ENCODE measurements at regions not wholly inside any gene's neighbourhood (a gene's known extent, or its start where the extent isn't known, plus 50 kb on each side); places are given as distances from the start of the nearest gene placed in this dataset.

- TF ChIP-seq BCL3 (IDR thresholded peaks at IDR 0.05), result no peak
These were observed 270.6 kb upstream of the GALNTL6 start (continued) for GRCh38 chr4:171542640-171543039.

- ChIA-PET CTCF (no interaction called here), POLR2A (no interaction called here)
- FAIRE-seq, result no peak
- TF ChIP-seq CBX2 (IDR thresholded peaks at IDR 0.05; ENCODE audit: borderline replicate concordance, low read depth) (no peak), ZSCAN20 (CRISPR knock-in tag; IDR thresholded peaks at IDR 0.05) (no peak)
- Histone ChIP-seq H3K4me3 (no peak overlapping the region), H3K27ac (no peak overlapping the region), H3K4me2 (no peak overlapping the region), H3K4me1 (no peaks in the 10 kb centered on the region), H3K9me3 (no peaks in the 10 kb centered on the region)
- DNase-seq (ENCODE audit: low read depth in 1 of 2, low spot score in 1 of 2), result no peak
- WGBS (ENCODE audit: missing lambda C conversion rate), result 93% methylated on average over 1 of the region's 1 CpG
- ATAC-seq, result no peak
These were observed 274.6 kb upstream of the GALNTL6 start for GRCh38 chr4:171538601-171539100.

- FAIRE-seq (no peak), ATAC-seq (no peak), DNase-seq (ENCODE audit: low read depth in 1 of 2, low spot score in 1 of 2) (no peak)
- no peak overlapping the region for H3K27ac ChIP-seq
- no peak overlapping the region for H3K4me2 ChIP-seq
- ChIA-PET CTCF (no interaction called here), POLR2A (no interaction called here)
- no peaks in the 10 kb centered on the region for H3K9me3 ChIP-seq
- TF ChIP-seq PBX3 (IDR thresholded peaks at IDR 0.05) (no peak), CTCF (IDR thresholded peaks at IDR 0.05) (no peak), HES2 (IDR thresholded peaks at IDR 0.05) (no peak), TFCP2L1 (CRISPR knock-in tag; IDR thresholded peaks at IDR 0.05) (no peak), NFE2L2 (conservative IDR thresholded peaks at IDR 0.05; ENCODE audit: low read length) (no peak), FOXS1 (CRISPR knock-in tag; IDR thresholded peaks at IDR 0.05) (no peak), FOSL2 (IDR thresholded peaks at IDR 0.05) (no peak), FOSL2 (CRISPR knock-in tag; IDR thresholded peaks at IDR 0.05) (no peak), KDM1A (IDR thresholded peaks at IDR 0.05; ENCODE audit: low read depth) (no peak), EHMT2 (IDR thresholded peaks at IDR 0.05; ENCODE audit: low read depth) (no peak), MAX (IDR thresholded peaks at IDR 0.05) (no peak), CBX2 (IDR thresholded peaks at IDR 0.05; ENCODE audit: borderline replicate concordance, low read depth) (no peak), ZSCAN20 (CRISPR knock-in tag; IDR thresholded peaks at IDR 0.05) (no peak), POLR2AphosphoS2 (conservative IDR thresholded peaks at IDR 0.05; ENCODE audit: low read length) (no peak), POLR2A (IDR thresholded peaks at IDR 0.05; ENCODE audit: low read length) (no peak), MAZ (IDR thresholded peaks at IDR 0.05; ENCODE audit: borderline replicate concordance, low read depth, low read length) (no peak), BCL3 (IDR thresholded peaks at IDR 0.05) (no peak)
- H3K4me1 ChIP-seq, result no peaks in the 10 kb centered on the region
- WGBS (ENCODE audit: missing lambda C conversion rate), result 0% methylated on average over 1 of the region's 1 CpG
- no peak overlapping the region for H3K4me3 ChIP-seq
These were observed 278.8 kb upstream of the GALNTL6 start for GRCh38 chr4:171534391-171534790.

Measured in A549 (cell line).